Peyer's patch (tissue), 4 donors: ENCODE measurements at regions not wholly inside any gene's neighbourhood (a gene's known extent, or its start where the extent isn't known, plus 50 kb on each side); places are given as distances from the start of the nearest gene placed in this dataset.

ENCODE experiments used
- DNase-seq, 3 donors: peaks; one replicate each; pipeline ENCODE4 v3.0.0-alpha.2; 2017 to 2019
- H3K27ac ChIP-seq, 4 donors: fragments of 200-600 bp; sonication (generic); one replicate each; pipeline ENCODE4 v1.5.1; 2016 to 2019
- H3K27me3 ChIP-seq, 2 donors: fragments of 200-600 bp; sonication (generic); one replicate each; pipeline ENCODE4 v1.5.1; 2019
- H3K36me3 ChIP-seq, 3 donors: fragments of 200-600 bp; sonication (generic); one replicate each; pipeline ENCODE4 v1.5.1; 2016 to 2019
- H3K4me1 ChIP-seq, 4 donors: fragments of 200-600 bp; sonication (generic); one replicate each; pipeline ENCODE4 v1.5.1; 2016 to 2019
- H3K4me3 ChIP-seq, 4 donors: fragments of 200-600 bp; sonication (generic); 1 replicate in 3 of 4; 2 replicates in 1 of 4; pipeline ENCODE4 v1.5.1; 2016 to 2019; ENCODE audit warnings: mild to moderate bottlenecking in 1 of 4
- H3K9me3 ChIP-seq, 4 donors: fragments of 200-600 bp; sonication (generic); one replicate each; pipeline ENCODE4 v1.5.1; 2016 to 2019; ENCODE audit warnings: mild to moderate bottlenecking in 1 of 4
- CTCF ChIP-seq, 6 experiments: fragments of 450-650 bp in 4 of 6; fragments of 200-600 bp in 2 of 6; sonication (generic) in 1 of 6; IDR thresholded peaks; one replicate each; pipeline ENCODE4 v1.5.1; 2017 to 2019; ENCODE audit warnings: antibody characterized with exemption in 6 of 6, mild to moderate bottlenecking in 3 of 6, moderate library complexity in 1 of 6
- POLR2A ChIP-seq, 2 donors: fragments of 450-650 bp; IDR thresholded peaks; one replicate each; pipeline ENCODE4 v1.5.1; 2017; ENCODE audit warnings: antibody characterized with exemption in 2 of 2, mild to moderate bottlenecking in 2 of 2, moderate library complexity in 2 of 2

GRCh38 chr7:41116817-41117216 lies 586.1 kb downstream of the INHBA start:
- no peak for DNase-seq
- H3K4me1 ChIP-seq = no peaks in the 10 kb centered on the region
- H3K4me3 ChIP-seq = no peak overlapping the region
- no peaks in the 10 kb centered on the region for H3K9me3 ChIP-seq
- TF ChIP-seq POLR2A (IDR thresholded peaks at IDR 0.05) = no peak
- TF ChIP-seq CTCF (IDR thresholded peaks at IDR 0.05) = no peak
- H3K36me3 ChIP-seq = no peaks in the 10 kb centered on the region
- H3K27me3 ChIP-seq = no peaks in the 10 kb centered on the region
- H3K27ac ChIP-seq = no peak overlapping the region

- TF ChIP-seq CTCF (IDR thresholded peaks at IDR 0.05) (no peak), POLR2A (IDR thresholded peaks at IDR 0.05) (no peak)
- no peak for DNase-seq
- no peaks in the 10 kb centered on the region for H3K36me3 ChIP-seq
These were observed 586.6 kb downstream of the INHBA start for GRCh38 chr7:41116337-41116736.

GRCh38 chr7:41114691-41115090 lies 588.2 kb downstream of the INHBA start:
- no peak overlapping the region for H3K27ac ChIP-seq
- no peak overlapping the region for H3K4me3 ChIP-seq
- no peaks in the 10 kb centered on the region for H3K9me3 ChIP-seq
- no peaks in the 10 kb centered on the region for H3K36me3 ChIP-seq
- no peaks in the 10 kb centered on the region for H3K4me1 ChIP-seq
- TF ChIP-seq POLR2A (IDR thresholded peaks at IDR 0.05) (no peak), CTCF (IDR thresholded peaks at IDR 0.05) (no peak)
- no peaks in the 10 kb centered on the region for H3K27me3 ChIP-seq
- DNase-seq = no peak

More at GRCh38 chr7:41116337-41116736, 586.6 kb downstream of the INHBA start:
- no peaks in the 10 kb centered on the region for H3K9me3 ChIP-seq
- no peaks in the 10 kb centered on the region for H3K27me3 ChIP-seq
- no peaks in the 10 kb centered on the region for H3K4me1 ChIP-seq
- no peak overlapping the region for H3K4me3 ChIP-seq
- no peak overlapping the region for H3K27ac ChIP-seq

GRCh38 chr7:41114131-41114530 lies 588.8 kb downstream of the INHBA start:
- no peaks in the 10 kb centered on the region for H3K27me3 ChIP-seq
- H3K4me3 ChIP-seq = no peak overlapping the region
- no peaks in the 10 kb centered on the region for H3K36me3 ChIP-seq
- TF ChIP-seq POLR2A (IDR thresholded peaks at IDR 0.05) = no peak
- no peak for TF ChIP-seq CTCF (IDR thresholded peaks at IDR 0.05)
- no peaks in the 10 kb centered on the region for H3K4me1 ChIP-seq
- H3K9me3 ChIP-seq = no peaks in the 10 kb centered on the region
- no peak for DNase-seq
- no peak overlapping the region for H3K27ac ChIP-seq

- no peak overlapping the region for H3K27ac ChIP-seq
- no peak overlapping the region for H3K4me3 ChIP-seq
These were observed 589.2 kb downstream of the INHBA start for GRCh38 chr7:41113719-41114118.

More at GRCh38 chr7:41113719-41114118, 589.2 kb downstream of the INHBA start:
- Histone ChIP-seq H3K4me1 (no peaks in the 10 kb centered on the region), H3K36me3 (no peaks in the 10 kb centered on the region), H3K9me3 (no peaks in the 10 kb centered on the region), H3K27me3 (no peaks in the 10 kb centered on the region)
- no peak for DNase-seq
- TF ChIP-seq POLR2A (IDR thresholded peaks at IDR 0.05) = no peak
- TF ChIP-seq CTCF (IDR thresholded peaks at IDR 0.05) = no peak
